ENCODE measurements at regions not wholly inside any gene's neighbourhood (a gene's known extent, or its start where the extent isn't known, plus 50 kb on each side); places are given as distances from the start of the nearest gene placed in this dataset.

DNA sequence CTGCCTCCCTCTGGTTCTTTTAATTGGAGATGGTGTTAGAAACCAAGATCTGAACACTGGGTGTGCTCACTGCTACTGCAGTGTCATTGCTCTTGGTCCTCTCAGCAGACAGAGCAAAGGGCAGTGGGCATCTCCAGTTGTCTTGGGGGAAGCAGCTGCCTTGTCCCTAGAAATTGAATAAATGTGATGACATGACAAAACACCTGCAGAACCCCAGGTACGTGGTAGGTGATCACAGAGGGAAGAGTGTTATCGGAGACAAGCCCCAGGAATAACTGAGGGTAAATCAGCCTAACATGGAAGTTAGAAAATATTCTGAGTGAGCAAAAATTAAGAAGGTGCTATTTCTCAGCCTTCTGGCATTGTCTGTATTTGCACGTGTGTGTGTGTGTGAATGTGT, 311.9 kb upstream of the HDAC4 start:
- TF ChIP-seq, protein P1, sequence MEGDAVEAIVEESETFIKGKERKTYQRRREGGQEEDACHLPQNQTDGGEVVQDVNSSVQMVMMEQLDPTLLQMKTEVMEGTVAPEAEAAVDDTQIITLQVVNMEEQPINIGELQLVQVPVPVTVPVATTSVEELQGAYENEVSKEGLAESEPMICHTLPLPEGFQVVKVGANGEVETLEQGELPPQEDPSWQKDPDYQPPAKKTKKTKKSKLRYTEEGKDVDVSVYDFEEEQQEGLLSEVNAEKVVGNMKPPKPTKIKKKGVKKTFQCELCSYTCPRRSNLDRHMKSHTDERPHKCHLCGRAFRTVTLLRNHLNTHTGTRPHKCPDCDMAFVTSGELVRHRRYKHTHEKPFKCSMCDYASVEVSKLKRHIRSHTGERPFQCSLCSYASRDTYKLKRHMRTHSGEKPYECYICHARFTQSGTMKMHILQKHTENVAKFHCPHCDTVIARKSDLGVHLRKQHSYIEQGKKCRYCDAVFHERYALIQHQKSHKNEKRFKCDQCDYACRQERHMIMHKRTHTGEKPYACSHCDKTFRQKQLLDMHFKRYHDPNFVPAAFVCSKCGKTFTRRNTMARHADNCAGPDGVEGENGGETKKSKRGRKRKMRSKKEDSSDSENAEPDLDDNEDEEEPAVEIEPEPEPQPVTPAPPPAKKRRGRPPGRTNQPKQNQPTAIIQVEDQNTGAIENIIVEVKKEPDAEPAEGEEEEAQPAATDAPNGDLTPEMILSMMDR (IDR thresholded peaks at IDR 0.05; ENCODE audit: insufficient read depth, low read length, poor library complexity, severe bottlenecking): no peak
- Histone ChIP-seq H3K27me3 (replicated peaks; ENCODE audit: control insufficient read depth, insufficient read depth, low read length) (no peaks in the 10 kb centered on the region), H3K4me3 (replicated peaks; ENCODE audit: low read depth, low read length) (no peak overlapping the region), H3K36me3 (ENCODE audit: control insufficient read depth, insufficient read depth, low read length) (no peaks in the 10 kb centered on the region)
- no peak for DNase-seq (ENCODE audit: extremely low read depth, insufficient read length)

DNA sequence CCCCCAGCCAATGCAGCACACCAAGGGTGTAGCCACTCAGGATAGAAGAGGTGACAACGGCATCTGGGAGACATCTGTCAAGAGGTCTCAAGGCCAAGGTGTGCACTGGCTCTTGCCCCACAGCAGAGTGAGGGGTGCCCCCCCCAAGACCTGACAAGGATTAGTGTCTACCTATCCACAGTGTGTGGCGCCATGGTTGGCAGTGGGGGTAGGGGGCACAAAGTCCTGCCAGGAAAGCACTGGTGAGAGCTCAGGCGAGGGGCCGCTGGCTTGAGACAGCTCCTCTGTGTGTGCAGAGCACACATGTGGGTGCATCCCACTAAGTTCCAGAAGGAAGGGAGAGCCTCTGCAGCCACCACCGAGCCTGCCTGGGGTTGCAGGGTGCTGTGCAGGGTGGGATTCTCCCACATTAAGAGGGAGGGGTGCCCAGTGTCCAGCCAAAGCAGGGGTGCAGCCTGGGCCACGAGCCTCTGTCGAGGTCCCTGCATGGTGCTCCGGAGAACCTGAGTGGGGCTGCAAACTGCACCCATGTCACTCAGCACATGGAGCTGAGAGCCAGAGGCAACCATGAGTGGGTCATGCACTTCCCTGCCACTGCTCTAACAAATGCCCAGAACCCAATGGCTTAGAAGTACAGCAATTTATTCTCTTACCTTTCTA, 311.2 kb upstream of the HDAC4 start:
- no peaks in the 10 kb centered on the region for H3K36me3 ChIP-seq (ENCODE audit: control insufficient read depth, insufficient read depth, low read length)
- no peak for DNase-seq (ENCODE audit: extremely low read depth, insufficient read length)
- H3K4me3 ChIP-seq (replicated peaks; ENCODE audit: low read depth, low read length): no peak overlapping the region
- no peaks in the 10 kb centered on the region for H3K27me3 ChIP-seq (replicated peaks; ENCODE audit: control insufficient read depth, insufficient read depth, low read length)
- TF ChIP-seq, protein P1 (IDR thresholded peaks at IDR 0.05; ENCODE audit: insufficient read depth, low read length, poor library complexity, severe bottlenecking): no peak

- Histone ChIP-seq H3K4me3 (replicated peaks; ENCODE audit: low read depth, low read length) (no peak overlapping the region), H3K27me3 (replicated peaks; ENCODE audit: control insufficient read depth, insufficient read depth, low read length) (no peaks in the 10 kb centered on the region), H3K36me3 (ENCODE audit: control insufficient read depth, insufficient read depth, low read length) (no peaks in the 10 kb centered on the region)
- TF ChIP-seq, protein P1 (IDR thresholded peaks at IDR 0.05; ENCODE audit: insufficient read depth, low read length, poor library complexity, severe bottlenecking): no peak
- no peak for DNase-seq (ENCODE audit: extremely low read depth, insufficient read length)
These were observed 310.4 kb upstream of the HDAC4 start for GRCh38 chr2:239710953-239711861.

DNA sequence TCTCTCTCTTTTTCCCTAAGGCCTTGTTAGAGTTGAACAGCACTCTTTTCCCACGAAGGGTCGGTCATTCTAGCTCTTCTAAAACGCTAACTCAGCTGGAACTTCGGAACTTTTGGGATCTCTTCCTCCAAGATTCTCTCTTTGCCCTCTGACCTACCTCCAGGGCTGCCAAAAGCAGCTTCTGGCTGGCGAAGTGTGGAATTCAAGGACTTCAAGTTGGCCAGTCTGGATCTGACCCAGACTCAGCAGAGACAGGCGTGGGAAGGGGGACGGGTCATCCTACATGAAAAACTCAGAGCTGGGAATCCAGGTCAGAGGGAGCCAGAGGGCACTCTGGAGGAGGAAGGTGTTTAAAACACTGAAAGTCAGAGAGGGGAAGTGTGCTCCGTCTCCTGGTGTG, 305.5 kb upstream of the HDAC4 start:
- Histone ChIP-seq H3K36me3 (ENCODE audit: control insufficient read depth, insufficient read depth, low read length) (no peaks in the 10 kb centered on the region), H3K27me3 (replicated peaks; ENCODE audit: control insufficient read depth, insufficient read depth, low read length) (no peaks in the 10 kb centered on the region), H3K4me3 (replicated peaks; ENCODE audit: low read depth, low read length) (no peak overlapping the region)
- TF ChIP-seq, protein P1 (IDR thresholded peaks at IDR 0.05; ENCODE audit: insufficient read depth, low read length, poor library complexity, severe bottlenecking): no peak
- DNase-seq (ENCODE audit: extremely low read depth, insufficient read length): no peak

- no peak for DNase-seq (ENCODE audit: extremely low read depth, insufficient read length)
- Histone ChIP-seq H3K4me3 (replicated peaks; ENCODE audit: low read depth, low read length) (no peak overlapping the region), H3K27me3 (replicated peaks; ENCODE audit: control insufficient read depth, insufficient read depth, low read length) (no peaks in the 10 kb centered on the region), H3K36me3 (ENCODE audit: control insufficient read depth, insufficient read depth, low read length) (no peaks in the 10 kb centered on the region)
- TF ChIP-seq, protein P1 (IDR thresholded peaks at IDR 0.05; ENCODE audit: insufficient read depth, low read length, poor library complexity, severe bottlenecking): no peak
These were observed 303.9 kb upstream of the HDAC4 start for GRCh38 chr2:239704737-239705136.

All from GM06990 (cell line).